IMR-90 (cell line): ENCODE measurements at regions not wholly inside any gene's neighbourhood (a gene's known extent, or its start where the extent isn't known, plus 50 kb on each side); places are given as distances from the start of the nearest gene placed in this dataset.

ENCODE experiments used
- ATAC-seq: fragments of 200-7000 bp; cut with Tn5 transposase; 2 replicates; pipeline ENCODE4 v1.9.1; 2020; ENCODE audit warnings: low read depth, mild to moderate bottlenecking, moderate library complexity
- BruUV-seq: library from RNA; stranded (reverse); fragments of 400-500 nt; replicated peaks from 2 replicates; lab custom pipeline; 2021; lab: Mats Ljungman, UMichigan
- CTCF ChIA-PET: fragments of 300-600 bp; formaldehyde crosslinking; extraction: SDS; loops from one replicate; lab custom pipeline; 2021; ENCODE audit warnings: antibody characterized with exemption; lab: Yijun Ruan, JAX
- POLR2A ChIA-PET: fragments of 300-600 bp; sonication (Branson Sonifier 250); formaldehyde crosslinking; loops from one replicate; lab custom pipeline; 2022; ENCODE audit warnings: antibody characterized with exemption; ENCODE audit not compliant: unreplicated experiment; lab: Charles Lee
- DNase-seq: peaks from one replicate; pipeline ENCODE4 v3.0.0; 2013
- H2AFZ ChIP-seq: replicated peaks from 2 replicates; pipeline ENCODE3; 2013; ENCODE audit warnings: low read length, mild to moderate bottlenecking; ENCODE audit not compliant: poor library complexity
- H2AK5ac ChIP-seq: 2 replicates; pipeline ENCODE4 v1.6.1; 2013; ENCODE audit warnings: low read depth, low read length, inconsistent platforms
- H2AK9ac ChIP-seq: replicated peaks from 2 replicates; pipeline ENCODE3; 2013; ENCODE audit warnings: mild to moderate bottlenecking, low read depth, low read length, moderate library complexity; ENCODE audit not compliant: poor library complexity
- H2BK120ac ChIP-seq: 2 replicates; pipeline ENCODE4 v1.6.1; 2013; ENCODE audit warnings: low read depth, low read length, inconsistent platforms
- H2BK15ac ChIP-seq: 3 replicates; pipeline ENCODE4 v1.6.1; 2013; ENCODE audit warnings: low read depth, low read length, inconsistent platforms
- H2BK20ac ChIP-seq: 2 replicates; pipeline ENCODE4 v1.6.1; 2013; ENCODE audit warnings: low read depth, mild to moderate bottlenecking, inconsistent platforms, low read length, moderate library complexity
- H2BK5ac ChIP-seq: 2 replicates; pipeline ENCODE4 v1.6.1; 2013; ENCODE audit warnings: mild to moderate bottlenecking, low read depth, low read length, inconsistent platforms; ENCODE audit not compliant: poor library complexity, severe bottlenecking
- H3K14ac ChIP-seq: replicated peaks from 2 replicates; pipeline ENCODE4 v1.6.1; 2013; ENCODE audit warnings: low read depth, low read length, inconsistent platforms
- H3K18ac ChIP-seq: 2 replicates; pipeline ENCODE4 v1.6.1; 2013; ENCODE audit warnings: low read depth, low read length, control low read depth
- H3K23ac ChIP-seq: 2 replicates; pipeline ENCODE4 v1.6.1; 2013; ENCODE audit warnings: low read depth, low read length, inconsistent platforms
- H3K27ac ChIP-seq: 2 replicates; pipeline ENCODE4 v1.5.1; 2013; ENCODE audit warnings: mild to moderate bottlenecking, control low read depth, low read length; ENCODE audit not compliant: insufficient read depth
- H3K27me3 ChIP-seq: 2 replicates; pipeline ENCODE4 v1.6.1; 2013; ENCODE audit warnings: low read length; ENCODE audit not compliant: control insufficient read depth, insufficient read depth
- H3K36me3 ChIP-seq: 2 replicates; pipeline ENCODE4 v1.6.1; 2013; ENCODE audit warnings: low read length, mixed read lengths; ENCODE audit not compliant: control insufficient read depth, insufficient read depth
- H3K4ac ChIP-seq: 2 replicates; pipeline ENCODE4 v1.6.1; 2013; ENCODE audit warnings: low read depth, low read length, inconsistent platforms
- H3K4me1 ChIP-seq: 2 replicates; pipeline ENCODE4 v1.6.1; 2013; ENCODE audit warnings: low read length, mixed read lengths; ENCODE audit not compliant: control insufficient read depth, insufficient read depth
- H3K4me2 ChIP-seq: 2 replicates; pipeline ENCODE4 v1.6.1; 2013; ENCODE audit warnings: low read depth, mild to moderate bottlenecking, control low read depth, low read length, moderate library complexity
- H3K4me3 ChIP-seq: 2 replicates; pipeline ENCODE4 v1.5.1; 2013; ENCODE audit warnings: low read depth, mild to moderate bottlenecking, control low read depth, low read length, moderate library complexity; ENCODE audit not compliant: insufficient read depth
- H3K56ac ChIP-seq: 2 replicates; pipeline ENCODE4 v1.6.1; 2013; ENCODE audit warnings: low read length, inconsistent platforms; ENCODE audit not compliant: insufficient read depth; ENCODE audit errors: extremely low read depth
- H3K79me1 ChIP-seq, 2 experiments: 2 replicates each; pipeline ENCODE4 v1.6.1; 2013; ENCODE audit warnings: low read length in 2 of 2, inconsistent platforms in 1 of 2, low read depth in 1 of 2
- H3K9ac ChIP-seq: 2 replicates; pipeline ENCODE4 v1.6.1; 2013; ENCODE audit warnings: low read depth, low read length, control low read depth
- H3K9me1 ChIP-seq: 2 replicates; pipeline ENCODE4 v1.6.1; 2013; ENCODE audit warnings: low read length, inconsistent platforms; ENCODE audit not compliant: insufficient read depth
- H3K9me3 ChIP-seq: 2 replicates; pipeline ENCODE4 v1.6.1; 2013; ENCODE audit warnings: low read length; ENCODE audit not compliant: control insufficient read depth, insufficient read depth
- H4K20me1 ChIP-seq: 2 replicates; pipeline ENCODE4 v1.6.1; 2013; ENCODE audit warnings: low read length, inconsistent platforms; ENCODE audit not compliant: insufficient read depth
- H4K5ac ChIP-seq: 2 replicates; pipeline ENCODE4 v1.6.1; 2013; ENCODE audit warnings: mild to moderate bottlenecking, low read depth, low read length, control low read depth
- H4K8ac ChIP-seq, 2 experiments: 2 replicates each; pipeline ENCODE4 v1.6.1; 2013; ENCODE audit warnings: low read depth in 2 of 2, low read length in 2 of 2, control low read depth in 1 of 2, inconsistent platforms in 1 of 2
- H4K91ac ChIP-seq: 2 replicates; pipeline ENCODE4 v1.6.1; 2013; ENCODE audit warnings: low read depth, low read length, inconsistent platforms; ENCODE audit not compliant: insufficient read depth
- BHLHE40 ChIP-seq: fragments of 150-350 bp; IDR thresholded peaks from 2 replicates; pipeline ENCODE4 v1.6.1; 2016; ENCODE audit warnings: mild to moderate bottlenecking, low read depth, low read length
- CEBPB ChIP-seq: IDR thresholded peaks from 2 replicates; pipeline ENCODE4 v1.6.1; 2012; ENCODE audit warnings: low read depth, low read length, improper control_type of control experiment
- CHD1 ChIP-seq: IDR thresholded peaks from 2 replicates; pipeline ENCODE4 v1.6.1; 2012; ENCODE audit warnings: low read depth, low read length, improper control_type of control experiment
- CTCF ChIP-seq: conservative IDR thresholded peaks from 2 replicates; pipeline ENCODE4 v1.5.1; 2012; ENCODE audit warnings: mild to moderate bottlenecking, low read depth, low read length, improper control_type of control experiment
- ELK1 ChIP-seq: fragments of 150-350 bp; IDR thresholded peaks from 2 replicates; pipeline ENCODE4 v1.6.1; 2016; ENCODE audit warnings: low read depth, mild to moderate bottlenecking, low read length, moderate library complexity, borderline replicate concordance
- FOS ChIP-seq: fragments of 150-350 bp; IDR thresholded peaks from 2 replicates; pipeline ENCODE4 v1.6.1; 2016; ENCODE audit warnings: low read depth, low read length
- MAFK ChIP-seq: IDR thresholded peaks from 2 replicates; pipeline ENCODE4 v1.6.1; 2012; ENCODE audit warnings: low read depth, low read length, improper control_type of control experiment
- MAZ ChIP-seq: IDR thresholded peaks from 2 replicates; pipeline ENCODE4 v1.6.1; 2012; ENCODE audit warnings: low read depth, mild to moderate bottlenecking, low read length, improper control_type of control experiment, moderate library complexity, borderline replicate concordance
- MXI1 ChIP-seq: IDR thresholded peaks from 2 replicates; pipeline ENCODE4 v1.6.1; 2012; ENCODE audit warnings: low read depth, mild to moderate bottlenecking, low read length, moderate library complexity, borderline replicate concordance
- NFE2L2 ChIP-seq: fragments of 150-350 bp; IDR thresholded peaks from 2 replicates; pipeline ENCODE4 v1.6.1; 2016; ENCODE audit warnings: low read depth, mild to moderate bottlenecking, low read length
- POLR2A ChIP-seq: IDR thresholded peaks from 2 replicates; pipeline ENCODE4 v1.6.1; 2012; ENCODE audit warnings: mild to moderate bottlenecking, low read depth, low read length
- RAD21 ChIP-seq: IDR thresholded peaks from 2 replicates; pipeline ENCODE4 v1.6.1; 2012; ENCODE audit warnings: low read length, improper control_type of control experiment
- RCOR1 ChIP-seq: IDR thresholded peaks from 2 replicates; pipeline ENCODE4 v1.6.1; 2012; ENCODE audit warnings: mild to moderate bottlenecking, low read length, improper control_type of control experiment; ENCODE audit not compliant: insufficient replicate concordance
- SMC3 ChIP-seq: fragments of 150-350 bp; IDR thresholded peaks from 2 replicates; pipeline ENCODE4 v1.6.1; 2016; ENCODE audit warnings: low read depth, mild to moderate bottlenecking, antibody characterized with exemption, low read length, moderate library complexity
- USF2 ChIP-seq: fragments of 150-350 bp; IDR thresholded peaks from 2 replicates; pipeline ENCODE4 v1.6.1; 2017; ENCODE audit warnings: mild to moderate bottlenecking, antibody characterized with exemption, low read length, low read depth
- WGBS, 2 experiments: methylation state at CpG; one replicate each; pipeline versions ENCODE4 v1.1.5 to v1.1.7; 2013; ENCODE audit warnings: missing lambda C conversion rate in 2 of 2; ENCODE audit not compliant: insufficient read length in 1 of 2; ENCODE audit errors: extremely low coverage in 2 of 2; 5-methylcytosine and 5-hydroxymethylcytosine counted together
- dilution Hi-C: fragments of 300-500 bp; cut with HindIII; formaldehyde crosslinking; loops from one replicate; pipeline ENCODE4 v1.14.3; 2018; ENCODE audit warnings: low sequenced_read_pairs; ENCODE audit not compliant: unreplicated experiment
- in situ Hi-C: fragments of 300-500 bp; cut with MboI; formaldehyde crosslinking; loops from 3 replicates; pipeline ENCODE4 v1.14.3; 2019; ENCODE audit warnings: low sequenced_read_pairs, inconsistent platforms, mixed read lengths
- intact Hi-C: fragments of 100-400 bp; cut with micrococcal nuclease; formaldehyde crosslinking; loops from 2 replicates; pipeline ENCODE4 v1.10.0; 2022

- no peak overlapping the region for H2AFZ ChIP-seq
- H4K8ac ChIP-seq = no peak overlapping the region
- no peak overlapping the region for H2BK20ac ChIP-seq
- no peak overlapping the region for H2BK15ac ChIP-seq
- no peaks in the 10 kb centered on the region for H3K4me1 ChIP-seq
- DNase-seq (no peak), ATAC-seq (no peak)
- no peak overlapping the region for H2BK5ac ChIP-seq
- H2AK9ac ChIP-seq = no peak overlapping the region
- no peaks in the 10 kb centered on the region for H3K36me3 ChIP-seq
- dilution Hi-C loops (no loop called here), intact Hi-C loops (no loop called here), in situ Hi-C loops (no loop called here)
- ChIA-PET POLR2A (no interaction called here), CTCF (no interaction called here)
- H3K23ac ChIP-seq = no peak overlapping the region
- 52% methylated on average over 6 of the region's 14 CpGs; no CpG with 5 or more reads in 1 of the 2 experiments for WGBS, 2 experiments
- no peak overlapping the region for H2AK5ac ChIP-seq
- H3K9ac ChIP-seq = no peak overlapping the region
- H4K20me1 ChIP-seq = no peaks in the 10 kb centered on the region
- no peak overlapping the region for H3K4me2 ChIP-seq
- H3K79me1 ChIP-seq = no peaks in the 10 kb centered on the region
- H3K9me1 ChIP-seq = no peaks in the 10 kb centered on the region
- no peak for TF ChIP-seq CHD1
- TF ChIP-seq SMC3 = no peak
- no peak for TF ChIP-seq MAZ
- no peak for TF ChIP-seq MXI1
- no peak for TF ChIP-seq RAD21
- no peak for TF ChIP-seq CTCF
- no peak for TF ChIP-seq MAFK
- TF ChIP-seq ELK1 = no peak
- no peak for TF ChIP-seq RCOR1
- TF ChIP-seq NFE2L2 = no peak
- no peak for TF ChIP-seq USF2
- no peak for TF ChIP-seq BHLHE40
- no peak for TF ChIP-seq FOS
- no peak for TF ChIP-seq CEBPB
- TF ChIP-seq POLR2A = no peak
- H3K56ac ChIP-seq = no peak overlapping the region
- H3K9me3 ChIP-seq = no peaks in the 10 kb centered on the region
- H3K4ac ChIP-seq = no peak overlapping the region
- H3K27ac ChIP-seq = no peak overlapping the region
- H3K14ac ChIP-seq = no peak overlapping the region
- no peak overlapping the region for H2BK120ac ChIP-seq
- no peak overlapping the region for H4K5ac ChIP-seq
- H4K91ac ChIP-seq = no peak overlapping the region
- BruUV-seq = no TSS peak
- H3K4me3 ChIP-seq = no peak overlapping the region
- H3K27me3 ChIP-seq = no peaks in the 10 kb centered on the region; the same call in 1 of the 2 replicates
- H3K18ac ChIP-seq = no peak overlapping the region
Observed at GRCh38 chr5:68746643-68747420, 347.0 kb upstream of the SLC30A5 start.
